ENCODE measurements at regions not wholly inside any gene's neighbourhood (a gene's known extent, or its start where the extent isn't known, plus 50 kb on each side); places are given as distances from the start of the nearest gene placed in this dataset.

- TF ChIP-seq REST (IDR thresholded peaks at IDR 0.05; ENCODE audit: insufficient read depth in 1 of 2, low read depth in 2 of 2, low read length in 2 of 2) = no peak
Measured at GRCh38 chr14:22106700-22107697, 433.4 kb upstream of the OR4E1 start.

- TF ChIP-seq SIN3A (IDR thresholded peaks at IDR 0.05; ENCODE audit: borderline replicate concordance, insufficient read depth, low read length) (no peak), FOXP2 (optimal IDR thresholded peaks at IDR 0.05; ENCODE audit: borderline replicate concordance, extremely low read depth, extremely low read length, insufficient read depth) (no peak), REST (IDR thresholded peaks at IDR 0.05; ENCODE audit: insufficient read depth in 1 of 2, low read depth in 2 of 2, low read length in 2 of 2) (no peak), TAF1 (IDR thresholded peaks at IDR 0.05; ENCODE audit: borderline replicate concordance, insufficient read depth, low read length) (no peak), POLR2AphosphoS5 (IDR thresholded peaks at IDR 0.05; ENCODE audit: low read depth, low read length) (no peak)
Measured at GRCh38 chr14:22105624-22106006, 432.0 kb upstream of the OR4E1 start.

- no peak for TF ChIP-seq SIN3A (IDR thresholded peaks at IDR 0.05; ENCODE audit: borderline replicate concordance, insufficient read depth, low read length)
- TF ChIP-seq TAF1 (IDR thresholded peaks at IDR 0.05; ENCODE audit: borderline replicate concordance, insufficient read depth, low read length) = no peak
- TF ChIP-seq FOXP2 (optimal IDR thresholded peaks at IDR 0.05; ENCODE audit: borderline replicate concordance, extremely low read depth, extremely low read length, insufficient read depth) = no peak
- TF ChIP-seq POLR2AphosphoS5 (IDR thresholded peaks at IDR 0.05; ENCODE audit: low read depth, low read length) = no peak
Measured at GRCh38 chr14:22105006-22105623, 431.5 kb upstream of the OR4E1 start.

- TF ChIP-seq POLR2AphosphoS5 (IDR thresholded peaks at IDR 0.05; ENCODE audit: low read depth, low read length) (no peak), REST (IDR thresholded peaks at IDR 0.05; ENCODE audit: insufficient read depth in 1 of 2, low read depth in 2 of 2, low read length in 2 of 2) (no peak), FOXP2 (optimal IDR thresholded peaks at IDR 0.05; ENCODE audit: borderline replicate concordance, extremely low read depth, extremely low read length, insufficient read depth) (no peak), TAF1 (IDR thresholded peaks at IDR 0.05; ENCODE audit: borderline replicate concordance, insufficient read depth, low read length) (no peak), SIN3A (IDR thresholded peaks at IDR 0.05; ENCODE audit: borderline replicate concordance, insufficient read depth, low read length) (no peak)
Measured at GRCh38 chr14:22099942-22100763, 426.5 kb upstream of the OR4E1 start.

GRCh38 chr14:22098435-22098834 is 424.8 kb upstream of the OR4E1 start:
- no peak for TF ChIP-seq FOXP2 (optimal IDR thresholded peaks at IDR 0.05; ENCODE audit: borderline replicate concordance, extremely low read depth, extremely low read length, insufficient read depth)
- TF ChIP-seq TAF1 (IDR thresholded peaks at IDR 0.05; ENCODE audit: borderline replicate concordance, insufficient read depth, low read length) = no peak
- TF ChIP-seq REST (IDR thresholded peaks at IDR 0.05; ENCODE audit: insufficient read depth in 1 of 2, low read depth in 2 of 2, low read length in 2 of 2) = no peak
- no peak for TF ChIP-seq SIN3A (IDR thresholded peaks at IDR 0.05; ENCODE audit: borderline replicate concordance, insufficient read depth, low read length)
- no peak for TF ChIP-seq POLR2AphosphoS5 (IDR thresholded peaks at IDR 0.05; ENCODE audit: low read depth, low read length)

Data from PFSK-1 (cell line).